ENCODE measurements at regions not wholly inside any gene's neighbourhood (a gene's known extent, or its start where the extent isn't known, plus 50 kb on each side); places are given as distances from the start of the nearest gene placed in this dataset.

- Histone ChIP-seq H2AFZ (ENCODE audit: low read length) (no peak overlapping the region), H4K91ac (replicated peaks; ENCODE audit: insufficient read length, low read length) (no peak overlapping the region)
- CTCF ChIA-PET (ENCODE audit: partially characterized antibody) = interaction anchor here (0.6 kb wide), 1 partner anchor 1000 kb away, joined by 3 read pairs; no protein-coding TSS in a partner anchor
Measured at GRCh38 chr18:28690836-28691495, 514.0 kb upstream of the CDH2 start.

More at GRCh38 chr18:28690836-28691495, 514.0 kb upstream of the CDH2 start:
- no peak for FAIRE-seq
- Histone ChIP-seq H3K79me1 (ENCODE audit: low read depth, low read length) (no peaks in the 10 kb centered on the region), H2BK120ac (replicated peaks; ENCODE audit: low read depth, low read length) (no peak overlapping the region), H3K27ac (ENCODE audit: low read depth, low read length) (no peak overlapping the region), H2AK5ac (ENCODE audit: low read depth, low read length) (no peak overlapping the region), H3K4me1 (replicated peaks in 1 of 4; ENCODE audit: control insufficient read depth in 3 of 4, insufficient read depth in 4 of 4, low read length in 3 of 4) (peaks cover 0 to 5% (median 2%) of the 10 kb centered on the region in 4 experiments; a peak in 4 of 7 replicates), H3K4me2 (ENCODE audit: insufficient read depth in 1 of 2, low read depth in 2 of 2, low read length in 2 of 2) (no peak overlapping the region), H3K9ac (replicated peaks in 1 of 4; ENCODE audit: extremely low read depth in 1 of 4, low read depth in 3 of 4, low read length in 3 of 4) (no peak overlapping the region), H4K20me1 (replicated peaks in 1 of 2; ENCODE audit: control insufficient read depth in 1 of 2, insufficient read depth in 2 of 2, low read length in 2 of 2) (no peaks in the 10 kb centered on the region), H2BK20ac (ENCODE audit: low read length) (no peak overlapping the region; the same call in 1 of the 2 replicates), H3K23ac (ENCODE audit: insufficient read length) (no peak overlapping the region), H3K79me2 (ENCODE audit: control insufficient read depth in 1 of 2, insufficient read depth in 2 of 2, low read length in 2 of 2) (no peaks in the 10 kb centered on the region), H3K23me2 (ENCODE audit: low read depth, low read length) (no peaks in the 10 kb centered on the region), H3K4me3 (ENCODE audit: extremely low read depth in 1 of 4, insufficient read depth in 2 of 4, low read depth in 3 of 4, low read length in 4 of 4) (no peak overlapping the region), H2BK12ac (ENCODE audit: low read depth, low read length) (no peak overlapping the region), H3K9me3 (ENCODE audit: insufficient read depth in 2 of 2, low read depth in 1 of 2, low read length in 1 of 2) (no peaks in the 10 kb centered on the region), H3K14ac (ENCODE audit: insufficient read length) (no peak overlapping the region), H3K18ac (ENCODE audit: extremely low read depth, low read length) (no peak overlapping the region), H3K36me3 (ENCODE audit: control insufficient read depth in 2 of 4, insufficient read depth in 4 of 4, low read length in 3 of 4) (no peaks in the 10 kb centered on the region), H4K5ac (ENCODE audit: insufficient read length, low read depth, low read length) (no peak overlapping the region), H4K8ac (ENCODE audit: extremely low read depth, insufficient read depth, low read length) (no peak overlapping the region), H3K56ac (replicated peaks; ENCODE audit: insufficient read length, low read depth, low read length) (no peak overlapping the region), H2BK15ac (ENCODE audit: low read length) (no peak overlapping the region), H3K4ac (replicated peaks; ENCODE audit: insufficient read length, low read depth, low read length) (no peak overlapping the region), H2BK5ac (ENCODE audit: low read depth, low read length) (no peak overlapping the region), H3K27me3 (replicated peaks in 1 of 4; ENCODE audit: control insufficient read depth in 3 of 4, extremely low read depth in 1 of 4, insufficient read depth in 3 of 4, low read length in 3 of 4) (no peaks in the 10 kb centered on the region)
- DNase-seq (ENCODE audit: low read depth in 1 of 2, low spot score in 2 of 2) = no peak
- POLR2A ChIA-PET (ENCODE audit: partially characterized antibody) = no interaction called here
- TF ChIP-seq CREB1 (IDR thresholded peaks at IDR 0.05) (no peak), RXRA (IDR thresholded peaks at IDR 0.05; ENCODE audit: insufficient read depth, low read depth, low read length) (no peak), ATF2 (IDR thresholded peaks at IDR 0.05; ENCODE audit: low read length) (no peak), HDAC2 (IDR thresholded peaks at IDR 0.05; ENCODE audit: borderline replicate concordance in 1 of 2, low read depth in 2 of 2, low read length in 2 of 2) (no peak), TBP (IDR thresholded peaks at IDR 0.05; ENCODE audit: low read depth, low read length) (no peak), SUZ12 (IDR thresholded peaks at IDR 0.05; ENCODE audit: low read length) (no peak), USF2 (IDR thresholded peaks at IDR 0.05; ENCODE audit: low read length) (no peak), SP2 (IDR thresholded peaks at IDR 0.05; ENCODE audit: low read length) (no peak), SIX5 (IDR thresholded peaks at IDR 0.05; ENCODE audit: low read depth, low read length) (no peak)
- WGBS, 2 experiments (ENCODE audit: extremely low coverage in 1 of 2, insufficient coverage in 1 of 2, insufficient read length in 1 of 2, insufficient replicate concordance in 2 of 2, low coverage in 1 of 2, low lambda C conversion rate in 2 of 2, missing lambda C conversion rate in 1 of 2) = 93% methylated on average over 6 of the region's 6 CpGs; no CpG with 5 or more reads in 1 of the 2 experiments
